ENCODE measurements at regions not wholly inside any gene's neighbourhood (a gene's known extent, or its start where the extent isn't known, plus 50 kb on each side); places are given as distances from the start of the nearest gene placed in this dataset.

DNA sequence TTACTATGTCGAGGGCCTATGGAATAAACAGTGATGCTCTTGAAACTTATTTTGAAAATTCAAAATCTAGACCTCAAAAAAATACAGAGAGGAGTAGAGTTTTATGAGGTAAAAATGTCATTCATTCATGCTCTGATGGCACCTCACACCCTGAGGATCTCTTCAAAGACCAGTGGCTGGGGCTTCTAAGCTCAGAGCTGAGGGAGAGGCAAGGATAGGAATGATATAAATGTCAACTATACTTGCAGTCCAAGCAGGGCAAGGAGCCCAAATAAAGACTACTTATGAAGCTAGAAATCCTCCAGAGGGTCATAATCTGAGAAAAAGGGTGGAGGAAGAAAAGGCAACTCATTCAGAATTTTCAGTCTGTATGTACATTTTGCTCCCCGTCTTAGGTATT is 136.7 kb upstream of the CARMIL1 start:
- TF ChIP-seq, protein P1, sequence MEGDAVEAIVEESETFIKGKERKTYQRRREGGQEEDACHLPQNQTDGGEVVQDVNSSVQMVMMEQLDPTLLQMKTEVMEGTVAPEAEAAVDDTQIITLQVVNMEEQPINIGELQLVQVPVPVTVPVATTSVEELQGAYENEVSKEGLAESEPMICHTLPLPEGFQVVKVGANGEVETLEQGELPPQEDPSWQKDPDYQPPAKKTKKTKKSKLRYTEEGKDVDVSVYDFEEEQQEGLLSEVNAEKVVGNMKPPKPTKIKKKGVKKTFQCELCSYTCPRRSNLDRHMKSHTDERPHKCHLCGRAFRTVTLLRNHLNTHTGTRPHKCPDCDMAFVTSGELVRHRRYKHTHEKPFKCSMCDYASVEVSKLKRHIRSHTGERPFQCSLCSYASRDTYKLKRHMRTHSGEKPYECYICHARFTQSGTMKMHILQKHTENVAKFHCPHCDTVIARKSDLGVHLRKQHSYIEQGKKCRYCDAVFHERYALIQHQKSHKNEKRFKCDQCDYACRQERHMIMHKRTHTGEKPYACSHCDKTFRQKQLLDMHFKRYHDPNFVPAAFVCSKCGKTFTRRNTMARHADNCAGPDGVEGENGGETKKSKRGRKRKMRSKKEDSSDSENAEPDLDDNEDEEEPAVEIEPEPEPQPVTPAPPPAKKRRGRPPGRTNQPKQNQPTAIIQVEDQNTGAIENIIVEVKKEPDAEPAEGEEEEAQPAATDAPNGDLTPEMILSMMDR (IDR thresholded peaks at IDR 0.05): no peak
- TF ChIP-seq POLR2A (IDR thresholded peaks at IDR 0.05) (no peak), POLR2AphosphoS5 (IDR thresholded peaks at IDR 0.05) (no peak)
